ENCODE measurements at regions not wholly inside any gene's neighbourhood (a gene's known extent, or its start where the extent isn't known, plus 50 kb on each side); places are given as distances from the start of the nearest gene placed in this dataset.

DNA sequence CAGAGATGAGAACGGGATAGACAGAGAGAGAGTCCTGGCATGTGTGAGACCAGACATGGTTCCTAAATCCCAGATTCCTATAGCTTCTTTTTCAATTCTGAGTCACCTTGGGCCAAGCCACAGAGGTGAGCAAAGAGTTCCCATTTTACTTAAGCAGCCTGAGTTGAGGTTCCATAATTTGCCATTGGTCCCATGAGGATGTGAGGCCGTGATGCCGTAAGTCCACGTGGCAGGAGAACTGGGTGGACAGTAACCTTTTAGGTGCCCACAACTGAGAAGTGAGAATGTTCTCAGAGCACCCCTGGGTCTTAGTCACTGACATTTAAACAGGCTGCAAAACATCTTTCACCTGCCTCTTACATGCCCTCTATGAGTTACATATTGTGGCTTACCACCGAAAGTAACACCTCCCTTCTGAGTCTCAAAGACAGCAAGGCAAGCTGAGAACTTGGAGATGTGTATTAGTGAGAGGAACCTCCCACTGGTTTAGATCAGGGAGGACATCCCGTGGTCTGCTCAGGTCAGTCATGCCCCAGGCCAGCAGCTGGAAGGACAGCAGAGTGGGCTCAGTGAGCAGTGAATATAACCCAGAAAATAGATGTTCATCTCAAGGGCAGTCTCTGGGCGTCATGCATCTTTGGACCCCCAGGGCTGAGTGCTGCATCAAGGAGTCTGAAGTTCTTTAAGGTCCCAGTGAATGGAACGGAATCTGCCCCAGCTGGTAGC is 127.9 kb upstream of the LGALSL start:
- 92% methylated on average over 8 of the region's 8 CpGs; no CpG with 5 or more reads in 1 of the 2 experiments for WGBS, 2 experiments (ENCODE audit: extremely low coverage in 1 of 2, insufficient coverage in 1 of 2, insufficient read length in 1 of 2, insufficient replicate concordance in 2 of 2, low coverage in 1 of 2, low lambda C conversion rate in 2 of 2, missing lambda C conversion rate in 1 of 2)
- no peak overlapping the region for H2BK120ac ChIP-seq (replicated peaks; ENCODE audit: low read depth, low read length)
- H3K23ac ChIP-seq (ENCODE audit: insufficient read length) = no peak overlapping the region
- no peak overlapping the region for H3K4ac ChIP-seq (replicated peaks; ENCODE audit: insufficient read length, low read depth, low read length)
- no peak overlapping the region for H3K4me3 ChIP-seq (ENCODE audit: extremely low read depth in 1 of 4, insufficient read depth in 2 of 4, low read depth in 3 of 4, low read length in 4 of 4)
- no peak overlapping the region for H4K91ac ChIP-seq (replicated peaks; ENCODE audit: insufficient read length, low read length)
- H4K8ac ChIP-seq (ENCODE audit: extremely low read depth, insufficient read depth, low read length) = no peak overlapping the region
- H3K36me3 ChIP-seq (ENCODE audit: control insufficient read depth in 2 of 4, insufficient read depth in 4 of 4, low read length in 3 of 4) = no peaks in the 10 kb centered on the region
- H3K18ac ChIP-seq (ENCODE audit: extremely low read depth, low read length) = no peak overlapping the region
- ChIA-PET CTCF (ENCODE audit: partially characterized antibody) (interaction anchor here (0.6 to 8.7 kb wide), 10 partner anchors 10 to 562 kb away, joined by 3 to 214 read pairs (median 4); no protein-coding TSS in a partner anchor), POLR2A (ENCODE audit: partially characterized antibody) (interaction anchor here (1.1 to 1.7 kb wide), 3 partner anchors 49 to 75 kb away, joined by 3 to 5 read pairs (median 3); no protein-coding TSS in a partner anchor)
- H3K56ac ChIP-seq (replicated peaks; ENCODE audit: insufficient read length, low read depth, low read length) = no peak overlapping the region
- H2BK12ac ChIP-seq (ENCODE audit: low read depth, low read length) = peak overlapping the region; percentile 1; the same call in 1 of the 2 replicates
- H3K14ac ChIP-seq (ENCODE audit: insufficient read length) = no peak overlapping the region
- H2AK5ac ChIP-seq (ENCODE audit: low read depth, low read length) = no peak overlapping the region
- no peak overlapping the region for H3K4me2 ChIP-seq (ENCODE audit: insufficient read depth in 1 of 2, low read depth in 2 of 2, low read length in 2 of 2)
- peak in 1 of 2 experiments; percentile 34 for DNase-seq (ENCODE audit: low read depth in 1 of 2, low spot score in 2 of 2)
- H2BK15ac ChIP-seq (ENCODE audit: low read length) = no peak overlapping the region
- H3K27ac ChIP-seq (ENCODE audit: low read depth, low read length) = no peak overlapping the region
- H3K79me2 ChIP-seq (ENCODE audit: control insufficient read depth in 1 of 2, insufficient read depth in 2 of 2, low read length in 2 of 2) = no peaks in the 10 kb centered on the region
- H3K79me1 ChIP-seq (ENCODE audit: low read depth, low read length) = 0 out of 2 replicates have a peak, but pooled peaks cover 3% of the 10 kb centered on the region
- H2BK20ac ChIP-seq (ENCODE audit: low read length) = 0 out of 2 replicates have a peak overlapping the region, but pooled peaks have one; percentile 41
- peaks cover 0 to 3% (median 0%) of the 10 kb centered on the region in 4 experiments; a peak in 1 of 7 replicates for H3K27me3 ChIP-seq (replicated peaks in 1 of 4; ENCODE audit: control insufficient read depth in 3 of 4, extremely low read depth in 1 of 4, insufficient read depth in 3 of 4, low read length in 3 of 4)
- peaks cover 2 to 11% (median 6%) of the 10 kb centered on the region in 4 experiments; a peak in 6 of 7 replicates for H3K4me1 ChIP-seq (replicated peaks in 1 of 4; ENCODE audit: control insufficient read depth in 3 of 4, insufficient read depth in 4 of 4, low read length in 3 of 4)
- H2AFZ ChIP-seq (ENCODE audit: low read length) = no peak overlapping the region
- no peaks in the 10 kb centered on the region; the same call in 1 of the 2 replicates for H3K23me2 ChIP-seq (ENCODE audit: low read depth, low read length)
- no peak overlapping the region; the same call in 1 of the 2 replicates for H2BK5ac ChIP-seq (ENCODE audit: low read depth, low read length)
- H3K9me3 ChIP-seq (ENCODE audit: insufficient read depth in 2 of 2, low read depth in 1 of 2, low read length in 1 of 2) = no peaks in the 10 kb centered on the region
- no peak for FAIRE-seq
- no peak overlapping the region for H3K9ac ChIP-seq (replicated peaks in 1 of 4; ENCODE audit: extremely low read depth in 1 of 4, low read depth in 3 of 4, low read length in 3 of 4)
- no peaks in the 10 kb centered on the region for H4K20me1 ChIP-seq (replicated peaks in 1 of 2; ENCODE audit: control insufficient read depth in 1 of 2, insufficient read depth in 2 of 2, low read length in 2 of 2)
- H4K5ac ChIP-seq (ENCODE audit: insufficient read length, low read depth, low read length) = no peak overlapping the region
- TF ChIP-seq, protein P1, sequence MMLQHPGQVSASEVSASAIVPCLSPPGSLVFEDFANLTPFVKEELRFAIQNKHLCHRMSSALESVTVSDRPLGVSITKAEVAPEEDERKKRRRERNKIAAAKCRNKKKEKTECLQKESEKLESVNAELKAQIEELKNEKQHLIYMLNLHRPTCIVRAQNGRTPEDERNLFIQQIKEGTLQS (IDR thresholded peaks at IDR 0.05; ENCODE audit: insufficient read depth, low read depth, low read length) = no peak
- TF ChIP-seq RNF2 (IDR thresholded peaks at IDR 0.05; ENCODE audit: borderline replicate concordance, low read depth, low read length, missing control alignments, poor library complexity, severe bottlenecking) (no peak), CEBPB (IDR thresholded peaks at IDR 0.05; ENCODE audit: low read depth, low read length) (no peak), KDM4A (IDR thresholded peaks at IDR 0.05; ENCODE audit: low read depth, low read length, severe bottlenecking) (no peak), EZH2 (IDR thresholded peaks at IDR 0.05; ENCODE audit: low read depth, low read length, severe bottlenecking) (no peak), CBX5 (IDR thresholded peaks at IDR 0.05; ENCODE audit: low read depth, low read length) (no peak), NRF1 (IDR thresholded peaks at IDR 0.05; ENCODE audit: low read depth, low read length) (no peak), BCL11A (IDR thresholded peaks at IDR 0.05; ENCODE audit: low read depth in 2 of 2, low read length in 2 of 2) (no peak), CTBP2 (IDR thresholded peaks at IDR 0.05; ENCODE audit: borderline replicate concordance, insufficient read depth, insufficient read length, low read length) (no peak), CREB1 (IDR thresholded peaks at IDR 0.05) (no peak), EGR1 (IDR thresholded peaks at IDR 0.05; ENCODE audit: borderline replicate concordance, low read depth, low read length) (no peak)

All from H1 (cell line).